Loucy (cell line): ENCODE measurements at regions not wholly inside any gene's neighbourhood (a gene's known extent, or its start where the extent isn't known, plus 50 kb on each side); places are given as distances from the start of the nearest gene placed in this dataset.
A peak's percentile ranks its signal among the peaks of the same experiment; 100 is the strongest.

Source experiments
- H2AFZ ChIP-seq: fragments of 200-600 bp; sonication (generic); 2 replicates; pipeline ENCODE4 v1.6.0; 2016; ENCODE audit warnings: antibody characterized with exemption, mild to moderate bottlenecking, low read length, moderate library complexity
- H3F3A ChIP-seq: fragments of 200-600 bp; 2 replicates; pipeline ENCODE4 v1.6.0; 2016; ENCODE audit warnings: antibody characterized with exemption, low read depth, mild to moderate bottlenecking
- H3K27me3 ChIP-seq: fragments of 200-600 bp; sonication (generic); 2 replicates; pipeline ENCODE4 v1.6.1; 2014; ENCODE audit warnings: low read length, mild to moderate bottlenecking; ENCODE audit not compliant: insufficient read depth, poor library complexity, severe bottlenecking
- H3K36me3 ChIP-seq: fragments of 200-600 bp; sonication (generic); 2 replicates; pipeline ENCODE4 v1.6.1; 2016; ENCODE audit warnings: low read length; ENCODE audit not compliant: insufficient read depth
- H3K4me1 ChIP-seq: fragments of 200-600 bp; sonication (generic); 2 replicates; pipeline ENCODE4 v1.5.1; 2014; ENCODE audit warnings: low read length, mild to moderate bottlenecking; ENCODE audit not compliant: insufficient read depth, poor library complexity, severe bottlenecking
- H3K4me2 ChIP-seq: fragments of 200-600 bp; sonication (generic); 2 replicates; pipeline ENCODE4 v1.6.0; 2014; ENCODE audit warnings: antibody characterized with exemption, low read length, low read depth, mild to moderate bottlenecking; ENCODE audit not compliant: poor library complexity, severe bottlenecking
- H3K4me3 ChIP-seq: fragments of 200-600 bp; sonication (generic); 2 replicates; pipeline ENCODE4 v1.5.1; 2014; ENCODE audit warnings: low read length, mild to moderate bottlenecking, mixed read lengths; ENCODE audit not compliant: poor library complexity, severe bottlenecking
- H3K79me2 ChIP-seq: fragments of 200-600 bp; sonication (generic); 2 replicates; pipeline ENCODE4 v1.6.1; 2014; ENCODE audit warnings: low read length; ENCODE audit not compliant: insufficient read depth
- H3K9ac ChIP-seq: fragments of 200-600 bp; sonication (generic); 2 replicates; pipeline ENCODE4 v1.6.0; 2014; ENCODE audit warnings: mild to moderate bottlenecking, low read depth, low read length, moderate library complexity; ENCODE audit not compliant: poor library complexity, severe bottlenecking
- H3K9me2 ChIP-seq: fragments of 200-600 bp; sonication (generic); replicated peaks from 2 replicates; pipeline ENCODE4 v1.6.1; 2016; ENCODE audit warnings: low read depth, low read length, mixed read lengths
- H3K9me3 ChIP-seq: fragments of 200-600 bp; sonication (generic); 2 replicates; pipeline ENCODE4 v1.6.1; 2014; ENCODE audit warnings: mild to moderate bottlenecking, antibody characterized with exemption, low read length, low read depth; ENCODE audit not compliant: insufficient read depth
- H4K20me1 ChIP-seq: fragments of 200-600 bp; sonication (generic); 2 replicates; pipeline ENCODE4 v1.6.0; 2014; ENCODE audit warnings: antibody characterized with exemption, low read length, mild to moderate bottlenecking; ENCODE audit not compliant: insufficient read depth, poor library complexity, severe bottlenecking
- EZH2phosphoT487 ChIP-seq: fragments of 200-600 bp; IDR thresholded peaks from 2 replicates; pipeline ENCODE4 v1.6.1; 2018; ENCODE audit warnings: antibody characterized with exemption, mild to moderate bottlenecking, moderate library complexity, borderline replicate concordance
- TF ChIP-seq, protein P1 (sequence below): fragments of 200-600 bp; sonication (generic); conservative IDR thresholded peaks from 2 replicates; pipeline ENCODE4 v1.5.1; 2014; ENCODE audit warnings: mild to moderate bottlenecking, antibody characterized with exemption, low read length

DNA sequence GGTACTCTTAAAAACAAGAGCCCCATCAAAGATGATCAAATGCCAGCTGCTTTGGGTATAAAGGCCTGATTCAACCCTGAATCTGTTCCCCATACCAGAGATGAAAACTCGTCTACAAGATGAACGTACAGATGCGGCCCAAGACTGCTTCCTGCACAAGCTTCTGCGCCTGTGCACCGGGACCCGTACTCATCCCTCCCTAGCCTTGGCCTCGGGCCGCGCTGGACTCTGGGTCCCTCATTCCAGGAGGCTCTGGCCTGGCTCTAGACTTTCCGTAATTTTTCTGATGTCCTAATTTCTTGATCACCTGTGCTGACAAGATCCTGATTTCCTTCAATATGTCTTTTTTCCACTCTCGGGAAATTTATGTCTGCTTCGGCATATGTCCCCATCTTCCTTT, 612.3 kb downstream of the BNC2 start:
- H3K4me2 ChIP-seq = peak overlapping the region; percentile 62
- H3K36me3 ChIP-seq = no peaks in the 10 kb centered on the region
- no peaks in the 10 kb centered on the region for H3F3A ChIP-seq
- H2AFZ ChIP-seq = no peak overlapping the region
- H3K9me2 ChIP-seq = no peaks in the 10 kb centered on the region
- no peaks in the 10 kb centered on the region for H4K20me1 ChIP-seq
- H3K4me1 ChIP-seq = peaks cover 9% of the 10 kb centered on the region
- no peak overlapping the region for H3K9ac ChIP-seq
- no peaks in the 10 kb centered on the region for H3K79me2 ChIP-seq
- H3K4me3 ChIP-seq = peak overlapping the region; percentile 44
- no peak for TF ChIP-seq EZH2phosphoT487
- TF ChIP-seq, protein P1, sequence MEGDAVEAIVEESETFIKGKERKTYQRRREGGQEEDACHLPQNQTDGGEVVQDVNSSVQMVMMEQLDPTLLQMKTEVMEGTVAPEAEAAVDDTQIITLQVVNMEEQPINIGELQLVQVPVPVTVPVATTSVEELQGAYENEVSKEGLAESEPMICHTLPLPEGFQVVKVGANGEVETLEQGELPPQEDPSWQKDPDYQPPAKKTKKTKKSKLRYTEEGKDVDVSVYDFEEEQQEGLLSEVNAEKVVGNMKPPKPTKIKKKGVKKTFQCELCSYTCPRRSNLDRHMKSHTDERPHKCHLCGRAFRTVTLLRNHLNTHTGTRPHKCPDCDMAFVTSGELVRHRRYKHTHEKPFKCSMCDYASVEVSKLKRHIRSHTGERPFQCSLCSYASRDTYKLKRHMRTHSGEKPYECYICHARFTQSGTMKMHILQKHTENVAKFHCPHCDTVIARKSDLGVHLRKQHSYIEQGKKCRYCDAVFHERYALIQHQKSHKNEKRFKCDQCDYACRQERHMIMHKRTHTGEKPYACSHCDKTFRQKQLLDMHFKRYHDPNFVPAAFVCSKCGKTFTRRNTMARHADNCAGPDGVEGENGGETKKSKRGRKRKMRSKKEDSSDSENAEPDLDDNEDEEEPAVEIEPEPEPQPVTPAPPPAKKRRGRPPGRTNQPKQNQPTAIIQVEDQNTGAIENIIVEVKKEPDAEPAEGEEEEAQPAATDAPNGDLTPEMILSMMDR = no peak
- peaks cover 4% of the 10 kb centered on the region for H3K27me3 ChIP-seq
- no peaks in the 10 kb centered on the region for H3K9me3 ChIP-seq

DNA sequence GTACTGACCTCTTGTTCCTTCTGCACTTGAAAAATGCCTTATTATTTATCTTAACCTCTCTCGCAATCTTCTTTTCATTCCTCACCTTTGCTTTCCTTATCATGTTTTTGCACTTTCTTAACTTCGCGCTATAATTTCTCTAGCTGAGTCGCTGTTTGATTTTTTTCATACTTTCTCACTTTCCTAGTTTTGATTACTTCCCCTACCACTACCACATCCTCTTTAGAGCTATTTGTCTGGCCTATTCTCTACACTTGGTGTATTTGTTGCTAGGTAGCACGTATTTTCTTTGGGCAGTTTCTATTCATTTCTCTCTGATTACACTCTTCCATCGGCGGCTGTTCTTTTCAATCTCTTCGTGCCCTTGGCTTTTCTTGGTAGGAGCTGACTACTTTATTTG, 611.8 kb downstream of the BNC2 start:
- Histone ChIP-seq H3K4me3 (peak overlapping the region; percentile 44), H3K9me3 (no peaks in the 10 kb centered on the region), H2AFZ (no peak overlapping the region), H3K9me2 (no peaks in the 10 kb centered on the region), H3K27me3 (peaks cover 4% of the 10 kb centered on the region), H3F3A (no peaks in the 10 kb centered on the region), H3K4me1 (peaks cover 9% of the 10 kb centered on the region), H3K4me2 (peak overlapping the region; percentile 62), H3K9ac (no peak overlapping the region), H3K36me3 (no peaks in the 10 kb centered on the region), H4K20me1 (no peaks in the 10 kb centered on the region), H3K79me2 (no peaks in the 10 kb centered on the region)
- no peak; the same call in 1 of the 2 replicates for TF ChIP-seq EZH2phosphoT487
- TF ChIP-seq, protein P1 = no peak

DNA sequence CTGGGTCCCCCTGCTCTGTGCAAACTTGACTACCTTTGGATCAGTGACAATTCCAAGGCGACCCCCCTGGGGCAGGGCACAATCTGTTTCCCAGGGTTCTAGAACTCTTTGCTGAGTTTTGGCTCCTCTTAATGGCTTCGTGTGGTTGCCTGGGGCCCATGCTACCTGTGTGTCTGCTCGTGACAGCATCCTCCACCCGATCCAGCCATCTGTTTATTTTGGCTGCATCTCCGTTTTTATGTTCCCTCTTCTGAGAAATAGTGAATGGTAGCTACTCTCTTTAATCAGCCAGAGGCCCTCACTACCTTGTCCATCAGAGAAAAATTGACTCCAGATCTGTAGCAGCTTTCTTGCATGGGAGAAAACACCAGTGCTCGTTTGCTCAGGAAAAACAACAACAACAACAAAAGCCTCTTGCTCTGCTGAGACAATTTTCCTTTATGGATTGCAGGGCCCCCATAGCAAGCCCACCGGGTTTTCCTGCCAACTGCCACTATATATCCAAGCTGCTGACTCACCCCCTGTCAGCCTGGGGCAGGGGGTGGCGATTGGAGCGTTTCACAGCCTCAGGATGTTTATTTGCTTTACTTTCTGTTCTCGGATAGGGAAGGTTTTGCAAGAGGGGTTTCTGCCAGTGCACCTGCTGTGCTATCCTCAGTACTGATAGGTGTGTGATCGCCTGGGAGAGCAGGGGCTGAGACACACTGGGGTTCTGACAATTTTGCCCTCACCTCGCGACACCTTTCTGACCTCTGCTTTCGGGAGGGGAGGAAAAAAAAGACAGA, 607.8 kb downstream of the BNC2 start:
- Histone ChIP-seq H3K9me3 (no peaks in the 10 kb centered on the region), H3K27me3 (no peaks in the 10 kb centered on the region), H3K9me2 (no peaks in the 10 kb centered on the region), H4K20me1 (no peaks in the 10 kb centered on the region), H3K9ac (no peak overlapping the region), H3K4me2 (no peak overlapping the region), H3K4me1 (peaks cover 9% of the 10 kb centered on the region), H3K79me2 (no peaks in the 10 kb centered on the region), H3K36me3 (no peaks in the 10 kb centered on the region), H3K4me3 (no peak overlapping the region), H2AFZ (no peak overlapping the region), H3F3A (no peaks in the 10 kb centered on the region)
- TF ChIP-seq, protein P1 = no peak
- TF ChIP-seq EZH2phosphoT487 = no peak
